ENCODE measurements at regions not wholly inside any gene's neighbourhood (a gene's known extent, or its start where the extent isn't known, plus 50 kb on each side); places are given as distances from the start of the nearest gene placed in this dataset.

GRCh38 chr7:111639934-111640333 is 77.6 kb upstream of the IMMP2L start:
- no peaks in the 10 kb centered on the region for H3K36me3 ChIP-seq (ENCODE audit: control insufficient read depth, insufficient read depth, low read length)
- DNase-seq = peak; percentile 15
- no peaks in the 10 kb centered on the region for H3K27me3 ChIP-seq (ENCODE audit: control insufficient read depth, insufficient read depth, low read length)
- H3K4me3 ChIP-seq (ENCODE audit: insufficient read depth, low read depth, low read length) = no peak overlapping the region
- no peaks in the 10 kb centered on the region for H4K20me1 ChIP-seq (ENCODE audit: insufficient read depth, low read length)
- H2BK15ac ChIP-seq (ENCODE audit: low read depth, low read length) = no peak overlapping the region
- no peak overlapping the region for H3K56ac ChIP-seq (ENCODE audit: extremely low read depth, insufficient read depth, low read length)
- H3K14ac ChIP-seq (replicated peaks; ENCODE audit: low read depth, low read length) = no peak overlapping the region
- intact Hi-C loops (cut with micrococcal nuclease) = no loop called here
- H4K91ac ChIP-seq (ENCODE audit: insufficient read depth, low read depth, low read length) = no peak overlapping the region
- dilution Hi-C loops (cut with HindIII; ENCODE audit: low sequenced_read_pairs, unreplicated experiment) = no loop called here
- no peak overlapping the region for H3K9ac ChIP-seq (ENCODE audit: low read depth, low read length)
- H3K9me1 ChIP-seq (ENCODE audit: insufficient read depth, low read length) = no peaks in the 10 kb centered on the region
- no peak overlapping the region for H2BK120ac ChIP-seq (ENCODE audit: low read depth, low read length)
- H3K4me2 ChIP-seq (ENCODE audit: low read depth, low read length) = no peak overlapping the region; the same call in 1 of the 2 replicates
- ChIA-PET POLR2A (ENCODE audit: unreplicated experiment) (no interaction called here), CTCF (no interaction called here)
- H4K5ac ChIP-seq (ENCODE audit: low read depth, low read length) = no peak overlapping the region
- no peak overlapping the region for H2AK5ac ChIP-seq (ENCODE audit: low read depth, low read length)
- H3K79me1 ChIP-seq (ENCODE audit: low read depth in 1 of 2, low read length in 2 of 2) = no peaks in the 10 kb centered on the region
- WGBS, 2 experiments (ENCODE audit: extremely low coverage in 2 of 2, insufficient read length in 1 of 2) = no CpG with 5 or more reads among the region's 2 CpGs
- H3K4me1 ChIP-seq (ENCODE audit: control insufficient read depth, insufficient read depth, low read length) = 0 out of 2 replicates have a peak, but pooled peaks cover 1% of the 10 kb centered on the region
- H2AK9ac ChIP-seq (replicated peaks; ENCODE audit: low read depth, low read length, poor library complexity) = no peak overlapping the region
- no peak overlapping the region for H2BK5ac ChIP-seq (ENCODE audit: low read depth, low read length, poor library complexity, severe bottlenecking)
- no peak overlapping the region for H2BK20ac ChIP-seq (ENCODE audit: low read depth, low read length)
- H3K4ac ChIP-seq (ENCODE audit: low read depth, low read length) = no peak overlapping the region
- TF ChIP-seq MAFK (IDR thresholded peaks at IDR 0.05; ENCODE audit: low read depth, low read length) (no peak), FOS (IDR thresholded peaks at IDR 0.05; ENCODE audit: low read depth, low read length) (no peak), BHLHE40 (IDR thresholded peaks at IDR 0.05; ENCODE audit: low read depth, low read length) (no peak), RAD21 (IDR thresholded peaks at IDR 0.05; ENCODE audit: low read length) (no peak), RFX5 (IDR thresholded peaks at IDR 0.05; ENCODE audit: low read depth, low read length) (no peak), CTCF (conservative IDR thresholded peaks at IDR 0.05; ENCODE audit: low read depth, low read length) (no peak), SMC3 (IDR thresholded peaks at IDR 0.05; ENCODE audit: low read depth, low read length) (no peak), CHD1 (IDR thresholded peaks at IDR 0.05; ENCODE audit: low read depth, low read length) (no peak)
- no peak overlapping the region for H2AFZ ChIP-seq (replicated peaks; ENCODE audit: low read length, poor library complexity)
- in situ Hi-C loops (cut with MboI; ENCODE audit: low sequenced_read_pairs) = no loop called here
- H3K9me3 ChIP-seq (ENCODE audit: control insufficient read depth, insufficient read depth, low read length) = no peaks in the 10 kb centered on the region
- no peak overlapping the region for H4K8ac ChIP-seq (ENCODE audit: low read depth in 2 of 2, low read length in 2 of 2)
- H3K23ac ChIP-seq (ENCODE audit: low read depth, low read length) = no peak overlapping the region
- BruUV-seq (replicated peaks) = no TSS peak
- H3K27ac ChIP-seq (ENCODE audit: insufficient read depth, low read length) = no peak overlapping the region
- no peak overlapping the region for H3K18ac ChIP-seq (ENCODE audit: low read depth, low read length)
- peak; percentile 65 for ATAC-seq (ENCODE audit: low read depth)

All from IMR-90 (cell line).